ENCODE measurements at regions not wholly inside any gene's neighbourhood (a gene's known extent, or its start where the extent isn't known, plus 50 kb on each side); places are given as distances from the start of the nearest gene placed in this dataset.

- Histone ChIP-seq H3K9ac (ENCODE audit: low read length) (no peak overlapping the region), H3K27me3 (ENCODE audit: control insufficient read depth in 1 of 2, insufficient read depth in 2 of 2, low read length in 2 of 2) (no peaks in the 10 kb centered on the region), H3K4me1 (ENCODE audit: insufficient read depth, low read length) (no peaks in the 10 kb centered on the region), H3K4me3 (ENCODE audit: low read depth in 1 of 2, low read length in 2 of 2) (no peak overlapping the region), H3K9me3 (ENCODE audit: low read length) (no peaks in the 10 kb centered on the region), H3K27ac (ENCODE audit: low read depth, low read length) (no peak overlapping the region), H3K36me3 (ENCODE audit: insufficient read depth, low read length) (no peaks in the 10 kb centered on the region)
Measured at GRCh38 chr13:21987793-21988192, 316.9 kb downstream of the FGF9 start.

- H3K9me3 ChIP-seq (ENCODE audit: low read length): no peaks in the 10 kb centered on the region
- no peaks in the 10 kb centered on the region for H3K27me3 ChIP-seq (ENCODE audit: control insufficient read depth in 1 of 2, insufficient read depth in 2 of 2, low read length in 2 of 2)
- H3K4me3 ChIP-seq (ENCODE audit: low read depth in 1 of 2, low read length in 2 of 2): no peak overlapping the region
- H3K36me3 ChIP-seq (ENCODE audit: insufficient read depth, low read length): no peaks in the 10 kb centered on the region
- no peak overlapping the region for H3K9ac ChIP-seq (ENCODE audit: low read length)
- H3K27ac ChIP-seq (ENCODE audit: low read depth, low read length): no peak overlapping the region
- no peaks in the 10 kb centered on the region for H3K4me1 ChIP-seq (ENCODE audit: insufficient read depth, low read length)
Measured at GRCh38 chr13:21988624-21989023, 317.8 kb downstream of the FGF9 start.

GRCh38 chr13:21996049-21996448 is 325.2 kb downstream of the FGF9 start:
- H3K4me3 ChIP-seq (ENCODE audit: low read depth in 1 of 2, low read length in 2 of 2): no peak overlapping the region

GRCh38 chr13:21997726-21998125 is 326.9 kb downstream of the FGF9 start:
- H3K36me3 ChIP-seq (ENCODE audit: insufficient read depth, low read length): no peaks in the 10 kb centered on the region
- H3K4me3 ChIP-seq (ENCODE audit: low read depth in 1 of 2, low read length in 2 of 2): no peak overlapping the region
- no peak overlapping the region for H3K9ac ChIP-seq (ENCODE audit: low read length)
- H3K27me3 ChIP-seq (ENCODE audit: control insufficient read depth in 1 of 2, insufficient read depth in 2 of 2, low read length in 2 of 2): no peaks in the 10 kb centered on the region
- H3K27ac ChIP-seq (ENCODE audit: low read depth, low read length): no peak overlapping the region
- no peaks in the 10 kb centered on the region for H3K9me3 ChIP-seq (ENCODE audit: low read length)
- no peaks in the 10 kb centered on the region for H3K4me1 ChIP-seq (ENCODE audit: insufficient read depth, low read length)

More at GRCh38 chr13:21996049-21996448, 325.2 kb downstream of the FGF9 start:
- H3K27ac ChIP-seq (ENCODE audit: low read depth, low read length): no peak overlapping the region
- no peaks in the 10 kb centered on the region for H3K36me3 ChIP-seq (ENCODE audit: insufficient read depth, low read length)
- no peak overlapping the region for H3K9ac ChIP-seq (ENCODE audit: low read length)
- H3K4me1 ChIP-seq (ENCODE audit: insufficient read depth, low read length): no peaks in the 10 kb centered on the region
- no peaks in the 10 kb centered on the region for H3K27me3 ChIP-seq (ENCODE audit: control insufficient read depth in 1 of 2, insufficient read depth in 2 of 2, low read length in 2 of 2)
- no peaks in the 10 kb centered on the region for H3K9me3 ChIP-seq (ENCODE audit: low read length)

GRCh38 chr13:21998279-21998990 is 327.6 kb downstream of the FGF9 start:
- no peak overlapping the region for H3K4me3 ChIP-seq (ENCODE audit: low read depth in 1 of 2, low read length in 2 of 2)
- H3K27ac ChIP-seq (ENCODE audit: low read depth, low read length): no peak overlapping the region
- no peaks in the 10 kb centered on the region for H3K4me1 ChIP-seq (ENCODE audit: insufficient read depth, low read length)
- H3K9ac ChIP-seq (ENCODE audit: low read length): no peak overlapping the region
- H3K9me3 ChIP-seq (ENCODE audit: low read length): no peaks in the 10 kb centered on the region
- H3K27me3 ChIP-seq (ENCODE audit: control insufficient read depth in 1 of 2, insufficient read depth in 2 of 2, low read length in 2 of 2): no peaks in the 10 kb centered on the region
- H3K36me3 ChIP-seq (ENCODE audit: insufficient read depth, low read length): no peaks in the 10 kb centered on the region

- Histone ChIP-seq H3K4me1 (ENCODE audit: insufficient read depth, low read length) (no peaks in the 10 kb centered on the region), H3K36me3 (ENCODE audit: insufficient read depth, low read length) (no peaks in the 10 kb centered on the region), H3K9ac (ENCODE audit: low read length) (no peak overlapping the region), H3K9me3 (ENCODE audit: low read length) (no peaks in the 10 kb centered on the region), H3K27ac (ENCODE audit: low read depth, low read length) (no peak overlapping the region), H3K4me3 (ENCODE audit: low read depth in 1 of 2, low read length in 2 of 2) (no peak overlapping the region), H3K27me3 (ENCODE audit: control insufficient read depth in 1 of 2, insufficient read depth in 2 of 2, low read length in 2 of 2) (no peaks in the 10 kb centered on the region)
Measured at GRCh38 chr13:21999666-22000065, 328.8 kb downstream of the FGF9 start.

GRCh38 chr13:22000191-22000590 is 329.3 kb downstream of the FGF9 start:
- Histone ChIP-seq H3K36me3 (ENCODE audit: insufficient read depth, low read length) (no peaks in the 10 kb centered on the region), H3K27ac (ENCODE audit: low read depth, low read length) (no peak overlapping the region), H3K27me3 (ENCODE audit: control insufficient read depth in 1 of 2, insufficient read depth in 2 of 2, low read length in 2 of 2) (no peaks in the 10 kb centered on the region), H3K4me1 (ENCODE audit: insufficient read depth, low read length) (no peaks in the 10 kb centered on the region), H3K9me3 (ENCODE audit: low read length) (no peaks in the 10 kb centered on the region), H3K4me3 (ENCODE audit: low read depth in 1 of 2, low read length in 2 of 2) (no peak overlapping the region), H3K9ac (ENCODE audit: low read length) (no peak overlapping the region)

GRCh38 chr13:22001336-22001735 is 330.5 kb downstream of the FGF9 start:
- Histone ChIP-seq H3K36me3 (ENCODE audit: insufficient read depth, low read length) (no peaks in the 10 kb centered on the region), H3K27me3 (ENCODE audit: control insufficient read depth in 1 of 2, insufficient read depth in 2 of 2, low read length in 2 of 2) (no peaks in the 10 kb centered on the region), H3K9me3 (ENCODE audit: low read length) (no peaks in the 10 kb centered on the region), H3K4me3 (ENCODE audit: low read depth in 1 of 2, low read length in 2 of 2) (no peak overlapping the region), H3K27ac (ENCODE audit: low read depth, low read length) (no peak overlapping the region), H3K4me1 (ENCODE audit: insufficient read depth, low read length) (no peaks in the 10 kb centered on the region), H3K9ac (ENCODE audit: low read length) (no peak overlapping the region)

- Histone ChIP-seq H3K9ac (ENCODE audit: low read length) (no peak overlapping the region), H3K27me3 (ENCODE audit: control insufficient read depth in 1 of 2, insufficient read depth in 2 of 2, low read length in 2 of 2) (no peaks in the 10 kb centered on the region), H3K4me1 (ENCODE audit: insufficient read depth, low read length) (no peaks in the 10 kb centered on the region)
Measured at GRCh38 chr13:22002893-22003292, 332.0 kb downstream of the FGF9 start.

GRCh38 chr13:22009500-22009899 is 338.6 kb downstream of the FGF9 start:
- H3K27me3 ChIP-seq (ENCODE audit: control insufficient read depth in 1 of 2, insufficient read depth in 2 of 2, low read length in 2 of 2): no peaks in the 10 kb centered on the region
- H3K4me1 ChIP-seq (ENCODE audit: insufficient read depth, low read length): no peaks in the 10 kb centered on the region
- no peak overlapping the region for H3K4me3 ChIP-seq (ENCODE audit: low read depth in 1 of 2, low read length in 2 of 2)
- no peaks in the 10 kb centered on the region for H3K36me3 ChIP-seq (ENCODE audit: insufficient read depth, low read length)
- no peaks in the 10 kb centered on the region for H3K9me3 ChIP-seq (ENCODE audit: low read length)
- H3K27ac ChIP-seq (ENCODE audit: low read depth, low read length): no peak overlapping the region
- no peak overlapping the region for H3K9ac ChIP-seq (ENCODE audit: low read length)

More at GRCh38 chr13:22002893-22003292, 332.0 kb downstream of the FGF9 start:
- Histone ChIP-seq H3K27ac (ENCODE audit: low read depth, low read length) (no peak overlapping the region), H3K4me3 (ENCODE audit: low read depth in 1 of 2, low read length in 2 of 2) (no peak overlapping the region), H3K36me3 (ENCODE audit: insufficient read depth, low read length) (no peaks in the 10 kb centered on the region), H3K9me3 (ENCODE audit: low read length) (no peaks in the 10 kb centered on the region)

GRCh38 chr13:22009937-22010336 is 339.1 kb downstream of the FGF9 start:
- Histone ChIP-seq H3K9ac (ENCODE audit: low read length) (no peak overlapping the region), H3K27me3 (ENCODE audit: control insufficient read depth in 1 of 2, insufficient read depth in 2 of 2, low read length in 2 of 2) (no peaks in the 10 kb centered on the region), H3K4me1 (ENCODE audit: insufficient read depth, low read length) (no peaks in the 10 kb centered on the region), H3K27ac (ENCODE audit: low read depth, low read length) (no peak overlapping the region), H3K4me3 (ENCODE audit: low read depth in 1 of 2, low read length in 2 of 2) (no peak overlapping the region), H3K36me3 (ENCODE audit: insufficient read depth, low read length) (no peaks in the 10 kb centered on the region), H3K9me3 (ENCODE audit: low read length) (no peaks in the 10 kb centered on the region)

- Histone ChIP-seq H3K27ac (ENCODE audit: low read depth, low read length) (no peak overlapping the region), H3K4me1 (ENCODE audit: insufficient read depth, low read length) (no peaks in the 10 kb centered on the region), H3K27me3 (ENCODE audit: control insufficient read depth in 1 of 2, insufficient read depth in 2 of 2, low read length in 2 of 2) (no peaks in the 10 kb centered on the region), H3K9me3 (ENCODE audit: low read length) (no peaks in the 10 kb centered on the region), H3K4me3 (ENCODE audit: low read depth in 1 of 2, low read length in 2 of 2) (no peak overlapping the region), H3K36me3 (ENCODE audit: insufficient read depth, low read length) (no peaks in the 10 kb centered on the region), H3K9ac (ENCODE audit: low read length) (no peak overlapping the region)
Measured at GRCh38 chr13:22012686-22013085, 341.8 kb downstream of the FGF9 start.

Data from muscle layer of colon (tissue), 2 donors.